Midbrain (tissue), 1 donor: ENCODE measurements at regions not wholly inside any gene's neighbourhood (a gene's known extent, or its start where the extent isn't known, plus 50 kb on each side); places are given as distances from the start of the nearest gene placed in this dataset.
"Not testable (repeated sequence)": the region's sequence is repeated elsewhere in the genome, so short reads cannot be mapped to it uniquely, and the experiment has no call there.

Experiments
- DNase-seq: peaks from one replicate; lab custom pipeline; 2025; lab: John Stamatoyannopoulos, UW

DNA sequence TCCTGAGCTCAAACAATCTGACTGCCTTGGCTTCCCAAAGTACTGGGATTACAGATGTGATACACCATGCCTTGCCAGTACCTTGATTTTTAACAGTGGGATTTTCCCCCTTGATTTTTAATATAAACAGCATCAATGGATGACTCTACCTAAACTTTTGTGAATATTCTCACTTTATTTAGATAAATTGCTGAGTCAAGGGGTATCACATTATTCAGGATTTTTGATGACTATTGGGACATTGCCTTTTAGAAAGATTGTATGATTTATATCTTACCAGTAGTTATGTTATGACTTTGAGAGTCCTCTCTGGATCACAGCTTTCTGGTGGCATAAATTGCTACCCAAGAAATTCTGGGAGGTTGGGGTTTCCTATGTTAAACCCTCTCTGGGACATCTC lies 112.5 kb upstream of the SPAG17 start:
- no peak for DNase-seq

DNA sequence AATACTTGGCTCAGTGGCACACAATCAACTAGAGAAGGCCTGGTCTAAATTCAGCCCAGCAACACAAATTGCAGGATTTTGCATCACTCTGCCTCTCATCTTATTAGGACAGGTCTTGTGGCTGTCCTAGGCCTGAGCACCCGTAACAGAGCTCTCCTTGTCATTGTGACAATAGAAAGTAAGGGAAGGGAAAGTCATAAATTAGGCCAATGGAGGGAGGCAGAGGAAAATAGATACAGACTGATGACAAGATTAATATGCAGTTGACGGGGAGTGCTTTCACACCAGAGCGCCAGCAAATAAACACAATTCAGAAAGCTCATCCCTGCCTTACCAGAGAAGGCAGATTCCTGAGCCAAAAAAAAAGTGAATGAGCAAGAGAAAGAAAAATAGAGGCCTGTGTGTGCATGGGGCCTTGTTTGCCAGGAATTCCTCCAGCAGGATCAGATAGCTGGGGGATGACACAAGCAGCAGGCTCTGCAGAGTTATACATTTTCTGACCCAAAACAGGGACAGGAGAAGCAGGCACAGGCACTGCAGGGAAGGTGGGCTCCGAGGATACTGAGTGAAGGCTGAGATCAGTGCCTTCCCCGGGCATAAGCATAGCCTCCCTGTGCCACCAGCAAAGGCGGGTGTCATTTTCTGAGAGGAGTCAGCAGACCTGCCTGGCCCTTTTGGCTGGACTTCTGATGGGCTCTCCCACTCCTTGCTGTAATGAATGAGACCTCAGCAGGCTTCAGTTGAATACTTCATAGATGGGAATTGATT lies 110.0 kb upstream of the SPAG17 start:
- no peak for DNase-seq

- no peak for DNase-seq
These were observed 106.6 kb upstream of the SPAG17 start for GRCh38 chr1:118291661-118292060.

DNA sequence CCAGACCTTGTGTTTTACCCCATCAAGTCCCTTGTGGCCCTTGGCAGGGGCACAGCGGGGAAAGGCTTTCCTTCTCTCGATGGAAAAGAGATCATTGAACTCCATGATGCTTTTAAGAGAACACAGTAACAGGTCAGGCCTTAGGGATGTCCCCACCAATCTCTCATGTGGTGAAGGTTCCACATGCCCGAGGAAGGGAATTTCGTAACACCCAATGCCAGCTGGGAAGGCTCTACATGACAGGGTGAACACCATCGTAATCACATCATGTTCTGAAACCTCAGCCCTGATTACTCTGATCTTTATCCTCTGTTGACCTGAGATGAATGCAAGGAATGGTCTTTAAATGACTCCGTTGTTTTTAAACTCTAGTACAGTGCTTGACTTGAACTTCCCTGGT lies 105.5 kb upstream of the SPAG17 start:
- no peak for DNase-seq

DNA sequence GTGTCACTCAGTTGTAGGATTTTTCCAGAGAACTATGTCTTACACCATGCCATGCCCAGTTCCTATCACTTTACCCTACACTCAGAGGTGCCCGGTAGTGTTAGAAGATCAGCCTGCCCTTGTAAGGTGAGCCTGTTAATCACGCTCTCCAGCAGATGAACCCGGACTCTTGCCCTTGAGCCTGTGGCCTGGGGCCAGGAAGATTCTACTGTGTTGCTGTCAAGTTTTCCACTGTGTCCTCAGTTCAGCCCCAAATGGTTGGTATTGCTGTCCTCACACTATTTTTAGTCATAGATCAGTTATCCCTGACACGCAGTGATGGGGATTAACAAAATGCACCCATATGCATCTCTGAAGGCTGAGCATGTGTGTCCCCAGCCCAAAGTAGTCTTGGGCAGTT lies 105.0 kb upstream of the SPAG17 start:
- no peak for DNase-seq

- DNase-seq, result not testable (repeated sequence)
These were observed 95.6 kb upstream of the SPAG17 start for GRCh38 chr1:118280656-118281055.

DNA sequence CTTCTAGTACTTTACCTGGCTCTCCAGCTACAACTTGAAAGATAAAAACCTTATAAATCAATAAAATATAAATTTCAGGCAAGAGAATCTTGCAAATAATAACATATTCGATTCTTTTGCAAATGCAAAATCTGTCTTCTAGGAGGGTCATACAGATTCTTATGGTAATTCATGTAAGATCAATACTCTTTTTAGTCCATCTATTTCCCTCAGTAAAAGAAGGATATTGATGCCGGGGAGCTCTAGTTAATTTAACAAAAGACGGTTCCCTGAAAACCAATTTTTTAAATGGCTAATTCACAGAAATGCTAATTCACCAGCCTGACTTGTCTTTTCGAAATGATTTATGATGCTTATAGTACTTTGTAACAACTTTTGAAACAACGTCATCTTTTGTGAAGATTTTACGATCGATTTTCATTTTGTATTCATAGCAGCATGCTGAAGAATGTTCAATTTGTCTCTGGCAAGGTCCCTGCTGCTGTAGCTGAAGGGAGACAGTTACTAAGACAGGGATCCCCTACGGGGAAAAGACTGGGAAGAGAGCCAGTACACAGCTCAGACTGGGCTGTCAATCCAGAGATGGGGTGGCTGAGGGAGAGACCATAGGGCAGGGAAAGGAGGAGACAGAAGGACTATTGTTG lies 90.6 kb upstream of the SPAG17 start:
- DNase-seq, result peak; percentile 3

GRCh38 chr1:118272884-118273283 lies 87.9 kb upstream of the SPAG17 start:
- no peak for DNase-seq

DNA sequence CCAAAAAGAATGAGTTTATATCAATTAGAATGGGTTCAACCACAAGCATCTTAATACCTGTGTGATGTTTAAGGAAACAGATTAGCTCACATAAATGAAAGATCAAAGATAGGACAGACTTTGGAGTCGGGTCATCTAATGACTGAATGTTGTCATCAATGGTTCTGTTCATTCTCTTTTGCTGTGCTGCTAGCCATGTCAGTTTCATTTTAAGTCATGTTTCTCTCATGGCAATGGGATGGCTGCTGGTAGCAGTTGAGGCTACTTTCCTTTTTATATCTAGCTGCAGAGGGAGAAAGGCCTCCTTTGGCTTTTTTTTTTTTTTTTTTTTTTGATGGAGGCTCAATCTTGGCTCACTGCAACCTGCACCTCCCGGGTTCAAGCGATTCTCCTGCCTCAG lies 86.9 kb upstream of the SPAG17 start:
- no peak for DNase-seq

DNA sequence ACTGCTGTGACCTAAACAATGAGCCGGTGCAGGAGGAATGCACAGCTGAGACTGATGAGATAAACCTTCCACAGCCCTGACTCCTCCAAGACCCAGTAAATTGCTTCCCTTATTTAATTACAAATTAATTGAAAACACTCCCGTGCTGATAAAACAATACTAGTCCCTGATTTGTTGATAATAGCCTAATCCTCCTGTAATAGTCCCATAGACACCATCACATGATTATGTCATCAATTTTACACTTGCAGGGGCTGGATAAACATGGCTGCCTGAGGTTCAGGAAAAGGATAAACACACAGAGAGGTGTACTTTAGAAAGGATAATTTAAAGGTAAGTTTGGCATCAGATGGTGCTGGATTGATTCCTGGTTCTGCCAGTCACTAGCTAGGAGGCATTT lies 84.6 kb upstream of the SPAG17 start:
- no peak for DNase-seq

DNA sequence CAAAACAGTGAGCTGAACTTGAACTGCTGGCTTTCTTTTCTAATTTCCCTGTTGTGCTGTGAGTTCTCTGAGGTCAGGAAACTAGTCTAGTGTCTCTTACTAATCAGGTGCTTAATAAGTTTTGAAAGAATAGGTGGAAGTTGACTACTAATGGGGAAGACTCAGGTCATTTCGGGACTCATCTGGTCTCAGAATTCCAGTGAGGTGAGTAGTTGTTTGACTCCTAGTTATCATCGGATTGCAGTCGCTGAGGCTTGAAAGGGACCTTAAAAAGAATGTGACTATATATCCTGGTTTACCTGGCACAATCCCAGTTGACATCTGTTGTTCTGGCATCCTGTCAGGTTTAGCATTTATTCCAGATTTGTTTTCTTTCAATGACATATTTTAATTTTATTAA lies 81.4 kb upstream of the SPAG17 start:
- DNase-seq, result no peak

DNA sequence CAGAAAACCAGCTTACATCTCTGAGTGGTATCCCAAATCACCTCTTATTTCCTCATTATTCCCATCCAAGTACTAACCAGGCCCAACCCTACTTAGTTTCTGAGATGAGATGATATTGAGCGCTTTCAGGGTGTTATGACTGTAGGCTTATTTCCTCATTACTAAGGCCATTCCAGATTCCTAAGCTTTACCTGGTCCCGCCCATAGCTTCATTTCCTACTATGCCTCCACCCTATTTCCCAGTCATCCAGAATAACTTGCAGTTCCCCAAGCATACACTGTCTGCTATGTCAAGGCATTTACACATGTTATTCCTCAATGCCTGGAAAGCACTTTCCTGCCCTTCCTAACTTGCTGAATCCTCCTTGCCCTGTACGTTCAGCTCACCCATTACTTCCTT lies 79.3 kb upstream of the SPAG17 start:
- DNase-seq, result no peak

- DNase-seq, result no peak
These were observed 77.8 kb upstream of the SPAG17 start for GRCh38 chr1:118262865-118263264.

GRCh38 chr1:118258975-118259374 lies 73.9 kb upstream of the SPAG17 start:
- DNase-seq, result no peak

- no peak for DNase-seq
These were observed 72.9 kb upstream of the SPAG17 start for GRCh38 chr1:118257946-118258345.

DNA sequence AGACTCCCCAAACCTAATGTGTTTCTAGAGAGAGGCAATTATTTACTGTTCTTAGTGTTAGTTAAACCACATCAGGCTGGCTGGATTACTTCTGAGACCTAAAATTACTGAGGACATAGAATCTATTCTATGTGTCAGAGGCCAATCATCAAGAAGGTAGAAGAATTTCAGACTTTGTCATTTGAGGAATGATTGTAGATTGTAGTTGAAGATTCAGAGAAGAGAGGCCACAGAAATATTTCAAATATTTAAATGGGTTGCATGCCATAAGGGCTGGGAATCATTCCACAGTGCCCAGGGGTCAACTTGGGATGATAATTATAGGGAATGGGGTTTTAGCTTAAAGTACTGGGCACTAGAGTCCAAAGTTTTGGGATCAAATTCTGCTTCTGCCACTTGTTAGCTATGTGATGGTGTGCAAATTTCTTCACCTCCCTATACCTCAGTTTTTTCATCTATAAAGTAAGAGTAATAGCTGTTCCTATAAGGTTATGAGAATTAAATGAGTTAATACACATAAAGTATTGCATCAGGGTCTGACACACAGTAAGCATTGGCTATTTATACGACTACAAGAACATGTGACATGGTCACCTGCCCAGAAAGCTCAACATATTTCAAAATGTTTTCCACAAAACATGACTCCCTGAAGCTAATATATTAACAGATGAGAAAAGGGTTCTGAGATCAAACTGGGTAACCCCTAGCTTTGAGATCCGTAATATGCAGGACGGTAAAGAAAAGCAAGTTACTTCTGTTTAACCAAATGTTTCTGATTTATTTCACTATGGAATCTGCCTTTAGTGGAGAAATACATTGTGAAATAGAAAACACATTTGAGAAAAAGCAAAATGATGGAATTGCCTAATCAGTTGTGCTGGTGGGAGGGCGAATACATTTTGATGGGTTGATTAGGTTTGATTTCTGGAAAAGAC lies 69.7 kb upstream of the SPAG17 start:
- no peak for DNase-seq

GRCh38 chr1:118254001-118254400 lies 69.0 kb upstream of the SPAG17 start:
- no peak for DNase-seq

GRCh38 chr1:118253053-118253915 lies 68.3 kb upstream of the SPAG17 start:
- no peak for DNase-seq

- no peak for DNase-seq
These were observed 67.6 kb upstream of the SPAG17 start for GRCh38 chr1:118252624-118253023.

GRCh38 chr1:118250232-118250631 lies 65.2 kb upstream of the SPAG17 start:
- no peak for DNase-seq

- no peak for DNase-seq
These were observed 64.6 kb upstream of the SPAG17 start for GRCh38 chr1:118249641-118250040.

DNA sequence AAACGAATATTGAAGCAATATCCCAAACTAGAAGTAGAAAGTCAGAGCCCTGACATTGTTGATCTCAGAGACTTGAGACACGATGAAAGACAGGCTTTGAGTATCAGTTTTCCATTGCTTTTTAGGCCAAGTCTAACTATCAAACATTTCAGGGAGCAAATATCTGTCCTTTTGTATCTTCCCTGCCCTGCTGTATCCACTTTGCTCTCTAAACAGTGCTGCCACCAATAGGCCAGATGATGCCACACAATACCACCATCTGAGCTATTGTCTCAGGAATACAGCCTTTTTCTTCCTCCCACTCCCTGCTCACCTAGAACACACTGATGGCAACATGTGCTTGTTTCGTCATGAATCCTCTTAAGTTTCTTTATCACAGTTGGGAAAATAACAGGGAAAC lies 62.6 kb upstream of the SPAG17 start:
- DNase-seq, result no peak
